ENCODE measurements at regions not wholly inside any gene's neighbourhood (a gene's known extent, or its start where the extent isn't known, plus 50 kb on each side); places are given as distances from the start of the nearest gene placed in this dataset.

- CTCF ChIA-PET (ENCODE audit: unreplicated experiment), result no interaction called here
- intact Hi-C loops (cut with micrococcal nuclease; ENCODE audit: unreplicated experiment), result no loop called here
- no TSS peak for BruUV-seq (replicated peaks)
Observed at GRCh38 chr7:25456467-25457171, 228.3 kb upstream of the NPVF start.

GRCh38 chr7:25459057-25459456 lies 230.8 kb upstream of the NPVF start:
- intact Hi-C loops (cut with micrococcal nuclease; ENCODE audit: unreplicated experiment), result no loop called here

More at GRCh38 chr7:25456467-25457171, 228.3 kb upstream of the NPVF start:
- H3K9me3 ChIP-seq (ENCODE audit: low read length), result no peaks in the 10 kb centered on the region
- no peak overlapping the region for H2AFZ ChIP-seq (ENCODE audit: low read length)
- H4K20me1 ChIP-seq (ENCODE audit: insufficient read depth, low read length), result no peaks in the 10 kb centered on the region
- H3K4me2 ChIP-seq (ENCODE audit: low read length), result no peak overlapping the region
- H3K27ac ChIP-seq (ENCODE audit: low read depth, low read length, poor library complexity, severe bottlenecking), result no peak overlapping the region
- no peaks in the 10 kb centered on the region for H3K79me2 ChIP-seq (ENCODE audit: insufficient read depth, low read depth, low read length)
- H3K4me1 ChIP-seq (ENCODE audit: insufficient read depth, low read length, poor library complexity, severe bottlenecking), result no peaks in the 10 kb centered on the region
- H3K9me2 ChIP-seq (ENCODE audit: insufficient read depth, low read length), result no peaks in the 10 kb centered on the region
- H3K4me3 ChIP-seq (ENCODE audit: low read depth, low read length, poor library complexity, severe bottlenecking), result no peak overlapping the region
- no peaks in the 10 kb centered on the region for H3K36me3 ChIP-seq (ENCODE audit: insufficient read depth, low read length)
- POLR2A ChIA-PET, result no interaction called here
- TF ChIP-seq EZH2phosphoT487 (IDR thresholded peaks at IDR 0.05; ENCODE audit: borderline replicate concordance, low read depth, low read length), result no peak
- TF ChIP-seq CTCF (conservative IDR thresholded peaks at IDR 0.05; ENCODE audit: low read length), result no peak
- no peak for DNase-seq (ENCODE audit: low spot score)

More at GRCh38 chr7:25459057-25459456, 230.8 kb upstream of the NPVF start:
- Histone ChIP-seq H3K4me2 (ENCODE audit: low read length) (no peak overlapping the region), H3K36me3 (ENCODE audit: insufficient read depth, low read length) (no peaks in the 10 kb centered on the region), H3K4me1 (ENCODE audit: insufficient read depth, low read length, poor library complexity, severe bottlenecking) (no peaks in the 10 kb centered on the region), H3K9me3 (ENCODE audit: low read length) (no peaks in the 10 kb centered on the region), H3K27ac (ENCODE audit: low read depth, low read length, poor library complexity, severe bottlenecking) (no peak overlapping the region), H2AFZ (ENCODE audit: low read length) (no peak overlapping the region), H3K79me2 (ENCODE audit: insufficient read depth, low read depth, low read length) (no peaks in the 10 kb centered on the region), H4K20me1 (ENCODE audit: insufficient read depth, low read length) (no peaks in the 10 kb centered on the region), H3K4me3 (ENCODE audit: low read depth, low read length, poor library complexity, severe bottlenecking) (no peak overlapping the region), H3K9me2 (ENCODE audit: insufficient read depth, low read length) (no peaks in the 10 kb centered on the region)
- POLR2A ChIA-PET, result interaction anchor here (0.6 to 1.1 kb wide), 2 partner anchors 13 to 328 kb away, joined by 3 to 5 read pairs; no protein-coding TSS in a partner anchor
- no peak for DNase-seq (ENCODE audit: low spot score)
- no peak for TF ChIP-seq EZH2phosphoT487 (IDR thresholded peaks at IDR 0.05; ENCODE audit: borderline replicate concordance, low read depth, low read length)
- TF ChIP-seq CTCF (conservative IDR thresholded peaks at IDR 0.05; ENCODE audit: low read length), result no peak
- BruUV-seq (replicated peaks), result no TSS peak
- CTCF ChIA-PET (ENCODE audit: unreplicated experiment), result no interaction called here

All from OCI-LY7 (cell line).